NCI-H146 (cell line): ENCODE measurements at regions not wholly inside any gene's neighbourhood (a gene's known extent, or its start where the extent isn't known, plus 50 kb on each side); places are given as distances from the start of the nearest gene placed in this dataset.
A peak's percentile ranks its signal among the peaks of the same experiment; 100 is the strongest.
"Not testable (repeated sequence)": the region's sequence is repeated elsewhere in the genome, so short reads cannot be mapped to it uniquely, and the experiment has no call there.

ENCODE experiments used
- DNase-seq: peaks from one replicate; lab custom pipeline; 2025; lab: John Stamatoyannopoulos, UW

- peak; percentile 86 for DNase-seq
Measured at GRCh38 chr2:217366266-217366895, 506.5 kb upstream of the TNP1 start.

GRCh38 chr2:217365656-217366055 is 505.8 kb upstream of the TNP1 start:
- no peak for DNase-seq

- no peak for DNase-seq
Measured at GRCh38 chr2:217364224-217364623, 504.4 kb upstream of the TNP1 start.

GRCh38 chr2:217363470-217363869 is 503.6 kb upstream of the TNP1 start:
- DNase-seq = no peak

- no peak for DNase-seq
Measured at GRCh38 chr2:217362710-217363109, 502.8 kb upstream of the TNP1 start.

GRCh38 chr2:217362286-217362685 is 502.4 kb upstream of the TNP1 start:
- DNase-seq = no peak

- no peak for DNase-seq
Measured at GRCh38 chr2:217361483-217361880, 501.6 kb upstream of the TNP1 start.

GRCh38 chr2:217360781-217361482 is 501.1 kb upstream of the TNP1 start:
- DNase-seq = peak; percentile 30

GRCh38 chr2:217360111-217360510 is 500.2 kb upstream of the TNP1 start:
- DNase-seq = no peak

- DNase-seq = no peak
Measured at GRCh38 chr2:217357886-217358620, 498.2 kb upstream of the TNP1 start.

- no peak for DNase-seq
Measured at GRCh38 chr2:217356781-217357180, 496.9 kb upstream of the TNP1 start.

GRCh38 chr2:217356142-217356541 is 496.3 kb upstream of the TNP1 start:
- no peak for DNase-seq

GRCh38 chr2:217353591-217353990 is 493.7 kb upstream of the TNP1 start:
- DNase-seq = no peak

- no peak for DNase-seq
Measured at GRCh38 chr2:217351378-217351777, 491.5 kb upstream of the TNP1 start.

- no peak for DNase-seq
Measured at GRCh38 chr2:217349251-217349650, 489.4 kb upstream of the TNP1 start.

- DNase-seq = not testable (repeated sequence)
Measured at GRCh38 chr2:217347630-217348029, 487.8 kb upstream of the TNP1 start.

GRCh38 chr2:217346043-217346442 is 486.2 kb upstream of the TNP1 start:
- not testable (repeated sequence) for DNase-seq

GRCh38 chr2:217340899-217341298 is 481.0 kb upstream of the TNP1 start:
- DNase-seq = no peak

- no peak for DNase-seq
Measured at GRCh38 chr2:217340176-217340575, 480.3 kb upstream of the TNP1 start.

GRCh38 chr2:217339753-217340152 is 479.9 kb upstream of the TNP1 start:
- no peak for DNase-seq

- no peak for DNase-seq
Measured at GRCh38 chr2:217338306-217338916, 478.5 kb upstream of the TNP1 start.

- no peak for DNase-seq
Measured at GRCh38 chr2:217337771-217338170, 477.9 kb upstream of the TNP1 start.

- no peak for DNase-seq
Measured at GRCh38 chr2:217336694-217337093, 476.8 kb upstream of the TNP1 start.
